B cell (primary cell): ENCODE measurements at regions not wholly inside any gene's neighbourhood (a gene's known extent, or its start where the extent isn't known, plus 50 kb on each side); places are given as distances from the start of the nearest gene placed in this dataset.

Experiments used
- ATAC-seq: fragments of 200-7000 bp; cut with Tn5 transposase; one replicate; pipeline ENCODE4 v1.10.0; 2021; ENCODE audit warnings: low read depth, mild to moderate bottlenecking, moderate number of reproducible peaks, moderate library complexity
- CTCF ChIA-PET: fragments of 350-600 bp; sonication (Branson Sonifier 250); formaldehyde crosslinking; loops from one replicate; lab custom pipeline; 2021; ENCODE audit warnings: antibody characterized with exemption, inconsistent platforms; lab: Charles Lee
- POLR2A ChIA-PET: fragments of 350-600 bp; sonication (Branson Sonifier 250); formaldehyde crosslinking; loops from one replicate; lab custom pipeline; 2021; ENCODE audit warnings: antibody characterized with exemption; lab: Charles Lee
- DNase-seq: peaks from one replicate; pipeline ENCODE4 v3.0.0; 2013
- H2AFZ ChIP-seq: 2 replicates; pipeline ENCODE4 v1.6.1; 2012; ENCODE audit warnings: mild to moderate bottlenecking, low read depth, low read length; ENCODE audit not compliant: insufficient read depth, poor library complexity, severe bottlenecking
- H3K27ac ChIP-seq, 2 donors: 1 replicate in 1 of 2; 2 replicates in 1 of 2; pipeline ENCODE4 v1.5.1; 2012 to 2013; ENCODE audit warnings: low read length in 2 of 2, mild to moderate bottlenecking in 2 of 2, moderate library complexity in 1 of 2
- H3K27me3 ChIP-seq, 4 experiments: fragments of 200-600 bp in 1 of 4; sonication (generic) in 1 of 4; replicated peaks in 1 of 4; 1 replicate in 2 of 4; 2 replicates in 2 of 4; pipeline versions ENCODE4 v1.6.1 to v1.7.0; 2013 to 2016; ENCODE audit warnings: low read length in 3 of 4, mild to moderate bottlenecking in 2 of 4, mixed read lengths in 1 of 4, moderate library complexity in 1 of 4; ENCODE audit not compliant: insufficient read depth in 4 of 4, control insufficient read depth in 3 of 4; ENCODE audit errors: control extremely low read depth in 1 of 4
- H3K36me3 ChIP-seq, 2 experiments: replicated peaks in 1 of 2; 1 replicate in 1 of 2; 2 replicates in 1 of 2; pipeline versions ENCODE4 v1.6.1 to v1.7.1; 2013; ENCODE audit warnings: low read length in 1 of 2; ENCODE audit not compliant: insufficient read depth in 2 of 2, control insufficient read depth in 1 of 2; ENCODE audit errors: control extremely low read depth in 1 of 2, extremely low read depth in 1 of 2
- H3K4me1 ChIP-seq, 2 donors: fragments of 200-600 bp in 1 of 2; sonication (generic) in 1 of 2; 1 replicate in 1 of 2; 2 replicates in 1 of 2; pipeline versions ENCODE4 v1.5.1 to v1.6.1; 2013 to 2017; ENCODE audit warnings: low read length in 2 of 2; ENCODE audit not compliant: control insufficient read depth in 2 of 2, insufficient read depth in 2 of 2
- H3K4me2 ChIP-seq: replicated peaks from 2 replicates; pipeline ENCODE3; 2012; ENCODE audit warnings: mild to moderate bottlenecking, low read depth, low read length; ENCODE audit not compliant: poor library complexity, severe bottlenecking
- H3K4me3 ChIP-seq, 5 experiments: fragments of 200-600 bp in 1 of 5; sonication (generic) in 1 of 5; 1 replicate in 3 of 5; 2 replicates in 2 of 5; pipeline versions ENCODE4 v1.5.1 to v1.7.0; 2011 to 2016; ENCODE audit warnings: low read length in 4 of 5, mild to moderate bottlenecking in 4 of 5, low read depth in 2 of 5, control low read depth in 1 of 5, moderate library complexity in 1 of 5; ENCODE audit not compliant: insufficient read depth in 1 of 5; ENCODE audit errors: control extremely low read depth in 1 of 5, extremely low read depth in 1 of 5
- H3K79me2 ChIP-seq: fragments of 200-600 bp; sonication (generic); one replicate; pipeline ENCODE4 v1.6.0; 2016; ENCODE audit warnings: low read length; ENCODE audit not compliant: control insufficient read depth, insufficient read depth
- H3K9ac ChIP-seq: fragments of 200-600 bp; sonication (generic); 2 replicates; pipeline ENCODE4 v1.6.1; 2017; ENCODE audit warnings: mild to moderate bottlenecking, low read length, moderate library complexity
- H3K9me3 ChIP-seq, 3 donors: one replicate each; pipeline versions ENCODE4 v1.6.1 to v1.7.1; 2013; ENCODE audit warnings: low read length in 2 of 3; ENCODE audit not compliant: control insufficient read depth in 2 of 3, insufficient read depth in 1 of 3; ENCODE audit errors: control extremely low read depth in 1 of 3
- H4K20me1 ChIP-seq: 2 replicates; pipeline ENCODE4 v1.6.0; 2012; ENCODE audit warnings: mild to moderate bottlenecking, low read length; ENCODE audit not compliant: insufficient read depth, control insufficient read depth, poor library complexity, severe bottlenecking
- H3K27ac Mint-ChIP-seq: one replicate; pipeline ENCODE4 v1.8.0; 2021; ENCODE audit warnings: mixed read lengths
- H3K27me3 Mint-ChIP-seq: one replicate; pipeline ENCODE4 v1.8.0; 2021; ENCODE audit warnings: mixed read lengths
- H3K4me1 Mint-ChIP-seq: one replicate; pipeline ENCODE4 v1.8.0; 2021; ENCODE audit warnings: mixed read lengths
- H3K4me3 Mint-ChIP-seq: one replicate; pipeline ENCODE4 v1.8.0; 2021; ENCODE audit warnings: mixed read lengths
- H3K9me3 Mint-ChIP-seq: one replicate; pipeline ENCODE4 v1.8.0; 2022; ENCODE audit warnings: mixed read lengths; ENCODE audit not compliant: insufficient read depth
- CTCF ChIP-seq: fragments of 200-600 bp; IDR thresholded peaks from one replicate; pipeline ENCODE4 v1.8.0; 2022; ENCODE audit warnings: antibody characterized with exemption, mild to moderate bottlenecking
- EZH2 ChIP-seq: IDR thresholded peaks from 2 replicates; pipeline ENCODE4 v1.6.1; 2012; ENCODE audit warnings: borderline replicate concordance, low read depth, mild to moderate bottlenecking, moderate library complexity, low read length; ENCODE audit not compliant: insufficient read depth, poor library complexity, severe bottlenecking
- WGBS: methylation state at CpG from one replicate; pipeline ENCODE4 v1.1.5; 2013; ENCODE audit warnings: missing lambda C conversion rate; ENCODE audit not compliant: insufficient coverage; 5-methylcytosine and 5-hydroxymethylcytosine counted together
- intact Hi-C: fragments of 100-400 bp; cut with micrococcal nuclease; formaldehyde crosslinking; loops from one replicate; pipeline ENCODE4 v1.10.0; 2022

DNA sequence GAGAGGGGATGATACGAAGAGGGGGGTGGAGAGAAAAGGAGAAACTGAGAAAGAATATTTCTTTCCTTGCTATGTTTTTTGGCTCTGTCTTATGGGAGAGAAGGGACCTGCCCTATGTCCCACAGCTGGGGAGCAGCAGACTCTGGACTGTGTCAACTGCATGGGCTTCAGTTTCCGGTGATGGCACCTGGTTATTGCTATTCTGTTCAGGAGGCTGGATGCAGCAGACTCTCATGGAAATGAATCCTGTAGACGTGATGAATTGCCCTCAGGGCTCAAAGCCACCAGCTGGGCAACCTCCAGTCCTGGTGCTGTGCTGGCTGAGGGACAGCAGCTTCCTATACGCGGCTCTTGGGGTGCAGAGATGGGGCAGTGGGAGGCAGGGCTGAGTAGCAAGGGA lies 121.2 kb downstream of the HAPSTR1 start:
- 60% methylated on average over 5 of the region's 5 CpGs for WGBS

DNA sequence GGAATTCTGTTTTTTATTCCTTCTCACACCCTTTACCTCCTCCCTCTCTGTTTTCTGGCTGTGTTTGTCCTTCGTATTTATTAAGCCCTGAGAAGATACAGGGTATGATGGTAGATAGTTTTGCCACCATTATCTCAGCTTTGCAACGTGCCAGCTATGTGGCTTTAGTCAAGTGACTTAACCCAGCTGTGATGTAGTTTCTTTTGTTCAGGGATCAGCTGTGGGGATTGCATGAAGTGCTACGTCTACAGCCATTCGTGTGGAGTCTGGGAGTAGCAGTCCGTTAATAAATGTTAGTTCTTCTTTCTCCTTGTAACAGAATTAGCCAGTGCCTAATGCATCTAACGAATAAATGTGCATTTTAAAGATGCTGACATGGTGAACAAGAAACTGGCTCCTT lies 128.4 kb downstream of the HAPSTR1 start:
- TF ChIP-seq EZH2 (no peak), CTCF (no peak)

More for the DNA sequence above, 121.2 kb downstream of the HAPSTR1 start:
- no peaks in the 10 kb centered on the region for H3K79me2 ChIP-seq
- H3K4me1 ChIP-seq: no peaks in the 10 kb centered on the region
- H3K36me3 ChIP-seq: no peaks in the 10 kb centered on the region
- no peak overlapping the region for H3K9ac ChIP-seq
- no peak overlapping the region for H3K4me2 ChIP-seq
- DNase-seq (no peak), ATAC-seq (no peak)
- CTCF ChIA-PET: no interaction called here
- Mint-ChIP-seq H3K4me3 (no peak overlapping the region), H3K9me3 (no peaks in the 10 kb centered on the region), H3K27ac (no peak overlapping the region), H3K27me3 (peaks cover 32% of the 10 kb centered on the region), H3K4me1 (no peaks in the 10 kb centered on the region)
- no peak for TF ChIP-seq EZH2
- TF ChIP-seq CTCF: no peak
- no peak overlapping the region for H3K4me3 ChIP-seq
- intact Hi-C loops: no loop called here
- no peaks in the 10 kb centered on the region for H3K9me3 ChIP-seq
- no peak overlapping the region for H3K27ac ChIP-seq
- H3K27me3 ChIP-seq: peaks cover 0 to 3% (median 0%) of the 10 kb centered on the region in 4 experiments
- H2AFZ ChIP-seq: no peak overlapping the region
- POLR2A ChIA-PET: no interaction called here
- H4K20me1 ChIP-seq: no peaks in the 10 kb centered on the region

More for the DNA sequence above, 128.4 kb downstream of the HAPSTR1 start:
- CTCF ChIA-PET: no interaction called here
- H3K4me1 Mint-ChIP-seq: no peaks in the 10 kb centered on the region
- H3K4me3 Mint-ChIP-seq: no peak overlapping the region
- H3K27me3 ChIP-seq: no peaks in the 10 kb centered on the region
- POLR2A ChIA-PET: no interaction called here
- peaks cover 21% of the 10 kb centered on the region for H3K27me3 Mint-ChIP-seq
- intact Hi-C loops: no loop called here
- H3K79me2 ChIP-seq: no peaks in the 10 kb centered on the region
- H2AFZ ChIP-seq: no peak overlapping the region
- no peaks in the 10 kb centered on the region for H3K4me1 ChIP-seq
- no peaks in the 10 kb centered on the region for H4K20me1 ChIP-seq
- 68% methylated on average over 2 of the region's 6 CpGs for WGBS
- H3K9me3 Mint-ChIP-seq: no peaks in the 10 kb centered on the region
- ATAC-seq: no peak
- H3K4me3 ChIP-seq: no peak overlapping the region
- DNase-seq: no peak
- no peak overlapping the region for H3K27ac ChIP-seq
- H3K4me2 ChIP-seq: no peak overlapping the region
- no peak overlapping the region for H3K27ac Mint-ChIP-seq
- H3K9me3 ChIP-seq: no peaks in the 10 kb centered on the region
- no peak overlapping the region for H3K9ac ChIP-seq
- no peaks in the 10 kb centered on the region for H3K36me3 ChIP-seq
